H1 (cell line): ENCODE measurements at regions not wholly inside any gene's neighbourhood (a gene's known extent, or its start where the extent isn't known, plus 50 kb on each side); places are given as distances from the start of the nearest gene placed in this dataset.

Experiments used
- GABPA ChIP-seq: IDR thresholded peaks from 2 replicates; pipeline ENCODE4 v1.6.1; 2011; ENCODE audit warnings: mild to moderate bottlenecking, low read length, moderate library complexity, borderline replicate concordance; ENCODE audit not compliant: insufficient read depth
- HDAC2 ChIP-seq, 2 experiments: fragments of 300-600 bp in 1 of 2; sonication (generic) in 1 of 2; IDR thresholded peaks; 2 replicates each; pipeline ENCODE4 v1.6.1; 2011 to 2012; ENCODE audit warnings: low read depth in 2 of 2, low read length in 2 of 2, mild to moderate bottlenecking in 2 of 2, moderate library complexity in 2 of 2, borderline replicate concordance in 1 of 2, inconsistent platforms in 1 of 2
- NANOG ChIP-seq: IDR thresholded peaks from 2 replicates; pipeline ENCODE4 v1.6.1; 2011; ENCODE audit warnings: low read length, low read depth, mild to moderate bottlenecking, inconsistent platforms; ENCODE audit not compliant: insufficient read depth, poor library complexity, severe bottlenecking
- NRF1 ChIP-seq: IDR thresholded peaks from 2 replicates; pipeline ENCODE4 v1.6.1; 2011; ENCODE audit warnings: mild to moderate bottlenecking, low read depth, low read length, improper control_type of control experiment
- RNF2 ChIP-seq: fragments of 200-900, 300-1000 bp; sonication (generic); IDR thresholded peaks from 2 replicates; pipeline ENCODE4 v1.7.1; 2016; ENCODE audit warnings: borderline replicate concordance, low read depth, mild to moderate bottlenecking, antibody characterized with exemption, low read length; ENCODE audit not compliant: poor library complexity, severe bottlenecking; ENCODE audit errors: missing control alignments
- TAF1 ChIP-seq: IDR thresholded peaks from 2 replicates; pipeline ENCODE4 v1.6.1; 2011; ENCODE audit warnings: mild to moderate bottlenecking, low read depth, low read length

- TF ChIP-seq NANOG: no peak
- no peak for TF ChIP-seq NRF1
- no peak for TF ChIP-seq TAF1
- no peak for TF ChIP-seq RNF2
- no peak for TF ChIP-seq GABPA
- TF ChIP-seq HDAC2 (IDR thresholded peaks at IDR 0.05; ENCODE audit: borderline replicate concordance in 1 of 2, low read depth in 2 of 2, low read length in 2 of 2): no peak
- TF ChIP-seq, all 59 proteins: peak for 0
These were observed 167.1 kb downstream of the ACTL7B start (continued) for GRCh38 chr9:108688676-108689075.
